Mesothelial cell of epicardium (in vitro differentiated cells): ENCODE measurements at regions not wholly inside any gene's neighbourhood (a gene's known extent, or its start where the extent isn't known, plus 50 kb on each side); places are given as distances from the start of the nearest gene placed in this dataset.
"Not testable (repeated sequence)": the region's sequence is repeated elsewhere in the genome, so short reads cannot be mapped to it uniquely, and the experiment has no call there.

Experiments used
- DNase-seq, 2 experiments: peaks; one replicate each; pipeline ENCODE4 v3.0.0; 2021; ENCODE audit warnings: low spot score in 2 of 2; ENCODE audit not compliant: unreplicated experiment in 2 of 2
- H3K27ac Mint-ChIP-seq: 2 replicates; pipeline ENCODE4 v1.8.0; 2021; ENCODE audit warnings: mixed read lengths
- H3K27me3 Mint-ChIP-seq: 2 replicates; pipeline ENCODE4 v1.8.0; 2021; ENCODE audit warnings: low read depth, mixed read lengths
- H3K36me3 Mint-ChIP-seq: 2 replicates; pipeline ENCODE4 v1.8.0; 2021; ENCODE audit warnings: mixed read lengths
- H3K4me1 Mint-ChIP-seq: 2 replicates; pipeline ENCODE4 v1.8.0; 2021; ENCODE audit warnings: mixed read lengths
- H3K4me3 Mint-ChIP-seq: 2 replicates; pipeline ENCODE4 v1.8.0; 2021; ENCODE audit warnings: mild to moderate bottlenecking, moderate library complexity, mixed read lengths
- H3K9me3 Mint-ChIP-seq: 2 replicates; pipeline ENCODE4 v1.8.0; 2021; ENCODE audit warnings: mixed read lengths
- CTCF ChIP-seq: fragments of 200-600 bp; sonication (generic); IDR thresholded peaks from one replicate; pipeline ENCODE4 v1.5.0; 2021; ENCODE audit warnings: antibody characterized with exemption; ENCODE audit not compliant: unreplicated experiment

- H3K9me3 Mint-ChIP-seq, result peaks cover 46% of the 10 kb centered on the region
- H3K36me3 Mint-ChIP-seq, result no peaks in the 10 kb centered on the region
- no peak overlapping the region for H3K27ac Mint-ChIP-seq
- H3K4me1 Mint-ChIP-seq, result no peaks in the 10 kb centered on the region
- no peak overlapping the region for H3K4me3 Mint-ChIP-seq
- DNase-seq, result no peak
- H3K27me3 Mint-ChIP-seq, result no peaks in the 10 kb centered on the region
- no peak for TF ChIP-seq CTCF
Measured at GRCh38 chr2:107553539-107553938, 273.2 kb upstream of the RGPD4 start.

DNA sequence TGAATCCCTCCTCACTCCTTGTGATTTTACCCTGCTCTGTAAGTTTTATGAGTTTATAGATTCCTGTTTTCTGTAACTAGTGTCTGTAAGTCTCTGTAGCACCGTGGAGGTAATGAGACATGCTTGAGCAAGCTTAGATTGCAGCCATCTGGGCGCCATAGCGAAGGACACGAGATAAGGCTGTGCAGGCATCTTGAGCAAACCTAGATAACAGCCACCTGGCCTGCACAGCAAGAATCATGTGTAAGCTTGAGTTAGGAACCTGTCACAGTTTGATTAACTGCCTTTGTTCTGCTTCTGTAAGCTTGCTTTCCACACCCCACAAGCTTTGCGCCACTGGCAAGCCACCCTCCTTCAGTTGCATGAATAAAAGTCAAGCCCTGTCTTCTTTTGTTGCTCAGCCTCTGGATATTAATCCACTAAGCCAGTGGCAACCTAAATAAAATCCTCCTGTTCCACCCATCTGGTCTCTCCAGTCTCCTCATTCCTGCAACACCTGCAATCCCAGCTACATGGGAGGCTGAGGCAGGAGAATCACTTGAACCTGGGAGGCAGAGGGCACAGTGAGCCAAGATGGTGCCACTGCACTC is 270.6 kb upstream of the RGPD4 start:
- H3K4me1 Mint-ChIP-seq, result no peaks in the 10 kb centered on the region
- no peaks in the 10 kb centered on the region for H3K27me3 Mint-ChIP-seq
- no peak overlapping the region for H3K27ac Mint-ChIP-seq
- H3K9me3 Mint-ChIP-seq, result peaks cover 52% of the 10 kb centered on the region
- no peak for TF ChIP-seq CTCF
- DNase-seq, result no peak
- no peaks in the 10 kb centered on the region for H3K36me3 Mint-ChIP-seq
- H3K4me3 Mint-ChIP-seq, result no peak overlapping the region

DNA sequence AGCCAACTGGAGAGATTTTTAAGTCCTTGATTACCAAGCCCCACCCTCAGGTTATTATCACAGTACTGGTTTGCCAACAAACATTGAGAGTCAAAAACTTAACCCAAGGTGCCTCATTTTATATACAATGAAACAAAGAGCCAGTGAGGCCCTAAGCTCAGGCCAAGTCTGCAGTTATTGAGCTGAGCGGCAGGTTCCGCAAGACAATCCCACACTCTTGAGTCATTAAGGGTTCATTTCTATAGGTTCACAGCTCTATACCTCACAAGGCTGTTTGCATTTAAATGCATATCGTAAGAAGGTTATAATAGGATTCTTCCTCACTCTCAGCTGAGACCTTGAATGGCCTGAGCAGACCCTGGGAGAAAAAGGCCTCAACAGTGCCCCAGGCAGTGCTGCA is 268.4 kb upstream of the RGPD4 start:
- no peaks in the 10 kb centered on the region for H3K27me3 Mint-ChIP-seq
- H3K9me3 Mint-ChIP-seq, result peaks cover 46% of the 10 kb centered on the region
- H3K4me1 Mint-ChIP-seq, result no peaks in the 10 kb centered on the region

GRCh38 chr2:107569496-107569895 is 257.2 kb upstream of the RGPD4 start:
- Mint-ChIP-seq H3K36me3 (no peaks in the 10 kb centered on the region), H3K9me3 (peaks cover 12% of the 10 kb centered on the region), H3K27ac (no peak overlapping the region), H3K4me1 (no peaks in the 10 kb centered on the region), H3K27me3 (no peaks in the 10 kb centered on the region), H3K4me3 (no peak overlapping the region)
- TF ChIP-seq CTCF, result no peak
- DNase-seq, result no peak

More for the DNA sequence above, 268.4 kb upstream of the RGPD4 start:
- Mint-ChIP-seq H3K27ac (no peak overlapping the region), H3K4me3 (no peak overlapping the region), H3K36me3 (no peaks in the 10 kb centered on the region)
- DNase-seq, result no peak
- no peak for TF ChIP-seq CTCF

DNA sequence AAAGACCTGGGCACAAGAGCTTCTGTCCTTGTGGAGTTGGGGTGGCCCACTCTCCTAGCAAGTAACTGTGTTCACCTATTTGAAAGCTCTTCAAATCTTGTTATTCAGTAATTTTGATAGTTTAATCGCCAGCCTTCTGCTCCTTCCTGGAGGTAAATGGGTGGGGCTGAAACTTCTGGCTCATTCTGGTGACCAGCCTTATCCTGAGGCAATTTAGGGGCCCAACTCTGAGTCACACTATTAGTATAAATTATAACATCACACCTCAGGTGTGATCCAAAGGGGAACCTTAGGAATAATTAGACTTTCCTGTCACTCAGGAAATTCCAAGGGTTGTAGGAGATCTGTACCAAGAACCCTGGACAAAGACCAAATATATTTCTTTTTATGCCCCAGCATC is 255.8 kb upstream of the RGPD4 start:
- no peak overlapping the region for H3K27ac Mint-ChIP-seq
- H3K27me3 Mint-ChIP-seq, result no peaks in the 10 kb centered on the region
- no peak overlapping the region for H3K4me3 Mint-ChIP-seq
- H3K4me1 Mint-ChIP-seq, result no peaks in the 10 kb centered on the region
- DNase-seq, result no peak
- no peaks in the 10 kb centered on the region for H3K36me3 Mint-ChIP-seq
- no peak for TF ChIP-seq CTCF
- H3K9me3 Mint-ChIP-seq, result peaks cover 12% of the 10 kb centered on the region

DNA sequence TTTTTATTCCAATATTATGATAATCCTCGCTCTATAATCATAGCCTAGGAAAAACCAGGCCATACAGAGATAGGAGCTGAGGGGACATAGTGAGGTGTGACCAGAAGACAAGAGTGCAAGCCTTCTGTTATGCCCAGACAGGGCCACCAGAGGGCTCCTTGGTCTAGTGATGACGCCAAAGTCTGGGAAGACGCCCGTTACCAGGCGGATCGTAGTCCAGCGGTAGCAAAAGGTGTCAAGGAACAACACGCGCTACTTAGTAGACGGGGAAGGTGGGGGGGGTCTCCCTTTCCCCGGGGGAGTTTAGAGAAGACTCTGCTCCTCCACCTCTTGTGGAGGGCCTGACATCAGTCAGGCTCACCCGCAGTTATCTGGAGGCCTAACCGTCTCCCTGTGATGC is 253.8 kb upstream of the RGPD4 start:
- H3K27ac Mint-ChIP-seq, H3K27me3 Mint-ChIP-seq, H3K4me3 Mint-ChIP-seq, DNase-seq, H3K36me3 Mint-ChIP-seq, H3K4me1 Mint-ChIP-seq, H3K9me3 Mint-ChIP-seq: not testable (repeated sequence)
